DMS153 treated with DMSO at 0.1 percent for 48 hours (cell line): ENCODE measurements at regions not wholly inside any gene's neighbourhood (a gene's known extent, or its start where the extent isn't known, plus 50 kb on each side); places are given as distances from the start of the nearest gene placed in this dataset.

Source experiments
- DNase-seq: peaks from one replicate; lab custom pipeline; 2025; ENCODE audit not compliant: unreplicated experiment; lab: John Stamatoyannopoulos, UW

- DNase-seq = no peak
Observed at GRCh38 chr13:31925079-31925478, 106.5 kb upstream of the FRY start.

GRCh38 chr13:31927219-31927653 lies 104.3 kb upstream of the FRY start:
- peak; percentile 54 for DNase-seq

GRCh38 chr13:31929031-31929770 lies 102.4 kb upstream of the FRY start:
- DNase-seq = no peak

GRCh38 chr13:31930490-31930889 lies 101.1 kb upstream of the FRY start:
- no peak for DNase-seq

GRCh38 chr13:31930901-31931522 lies 100.6 kb upstream of the FRY start:
- DNase-seq = no peak

- no peak for DNase-seq
Observed at GRCh38 chr13:31937436-31937835, 94.1 kb upstream of the FRY start.

- DNase-seq = no peak
Observed at GRCh38 chr13:31940076-31940475, 91.5 kb upstream of the FRY start.

GRCh38 chr13:31943591-31943990 lies 88.0 kb upstream of the FRY start:
- no peak for DNase-seq

GRCh38 chr13:31944262-31945160 lies 87.1 kb upstream of the FRY start:
- no peak for DNase-seq

- peak; percentile 85 for DNase-seq
Observed at GRCh38 chr13:31945202-31945961, 86.2 kb upstream of the FRY start.

- no peak for DNase-seq
Observed at GRCh38 chr13:31946091-31946770, 85.3 kb upstream of the FRY start.

GRCh38 chr13:31947105-31947504 lies 84.5 kb upstream of the FRY start:
- DNase-seq = no peak

- DNase-seq = no peak
Observed at GRCh38 chr13:31947506-31947905, 84.1 kb upstream of the FRY start.

- DNase-seq = no peak
Observed at GRCh38 chr13:31949486-31949885, 82.1 kb upstream of the FRY start.

GRCh38 chr13:31950111-31950815 lies 81.3 kb upstream of the FRY start:
- no peak for DNase-seq

- DNase-seq = no peak
Observed at GRCh38 chr13:31951215-31951678, 80.3 kb upstream of the FRY start.

GRCh38 chr13:31952641-31953380 lies 78.8 kb upstream of the FRY start:
- no peak for DNase-seq

GRCh38 chr13:31955101-31955500 lies 76.5 kb upstream of the FRY start:
- no peak for DNase-seq

- DNase-seq = no peak
Observed at GRCh38 chr13:31955741-31956140, 75.8 kb upstream of the FRY start.
